Ishikawa (cell line): ENCODE measurements at regions not wholly inside any gene's neighbourhood (a gene's known extent, or its start where the extent isn't known, plus 50 kb on each side); places are given as distances from the start of the nearest gene placed in this dataset.

Experiments
- CEBPB ChIP-seq: IDR thresholded peaks from 2 replicates; pipeline ENCODE4 v1.6.1; 2012
- EGR1 ChIP-seq: IDR thresholded peaks from 2 replicates; pipeline ENCODE4 v1.6.1; 2012
- EP300 ChIP-seq: IDR thresholded peaks from 2 replicates; pipeline ENCODE4 v1.6.1; 2012; ENCODE audit warnings: borderline replicate concordance
- FOXM1 ChIP-seq: IDR thresholded peaks from 2 replicates; pipeline ENCODE4 v1.6.1; 2012; ENCODE audit warnings: low read depth, borderline replicate concordance
- NFIC ChIP-seq: IDR thresholded peaks from 2 replicates; pipeline ENCODE4 v1.6.1; 2012
- RAD21 ChIP-seq: IDR thresholded peaks from 2 replicates; pipeline ENCODE4 v1.6.1; 2012; ENCODE audit warnings: low read depth
- TAF1 ChIP-seq: IDR thresholded peaks from 2 replicates; pipeline ENCODE4 v1.6.1; 2012; ENCODE audit warnings: low read depth, mild to moderate bottlenecking
- TCF12 ChIP-seq: IDR thresholded peaks from 2 replicates; pipeline ENCODE4 v1.6.1; 2012; ENCODE audit warnings: low read depth
- YY1 ChIP-seq: IDR thresholded peaks from 2 replicates; pipeline ENCODE4 v1.6.1; 2012; ENCODE audit warnings: low read depth
- TF ChIP-seq, protein P1 (sequence below): IDR thresholded peaks from 2 replicates; pipeline ENCODE4 v1.6.1; 2012
- TF ChIP-seq, protein P2 (sequence below): IDR thresholded peaks from 2 replicates; pipeline ENCODE4 v1.6.1; 2012; ENCODE audit warnings: low read depth, mild to moderate bottlenecking

DNA sequence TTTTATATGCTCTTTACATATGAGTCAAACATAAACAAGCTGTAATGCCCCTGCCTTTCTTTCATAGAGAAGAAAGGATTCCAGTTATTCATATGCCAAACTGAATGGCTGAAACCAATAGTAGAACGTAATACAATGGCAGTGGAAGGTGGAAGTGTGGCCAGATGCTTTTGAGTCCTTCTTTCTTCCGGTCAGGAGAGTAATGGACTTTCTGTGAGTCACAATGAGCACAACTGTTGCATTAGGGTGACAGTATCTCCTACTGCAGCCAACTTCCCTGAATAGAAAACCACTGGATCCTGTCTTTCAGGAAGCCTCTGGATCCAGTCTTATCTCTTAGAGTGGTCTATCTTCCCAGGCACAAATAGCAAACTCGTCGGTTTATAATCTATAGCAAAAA is 855.2 kb downstream of the MAT2B start:
- TF ChIP-seq EP300 (no peak), RAD21 (no peak), CEBPB (no peak), TAF1 (no peak), NFIC (no peak), YY1 (no peak), TCF12 (no peak), FOXM1 (no peak), EGR1 (no peak)
- TF ChIP-seq, protein P1, sequence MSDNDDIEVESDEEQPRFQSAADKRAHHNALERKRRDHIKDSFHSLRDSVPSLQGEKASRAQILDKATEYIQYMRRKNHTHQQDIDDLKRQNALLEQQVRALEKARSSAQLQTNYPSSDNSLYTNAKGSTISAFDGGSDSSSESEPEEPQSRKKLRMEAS, result no peak
- TF ChIP-seq, protein P2, sequence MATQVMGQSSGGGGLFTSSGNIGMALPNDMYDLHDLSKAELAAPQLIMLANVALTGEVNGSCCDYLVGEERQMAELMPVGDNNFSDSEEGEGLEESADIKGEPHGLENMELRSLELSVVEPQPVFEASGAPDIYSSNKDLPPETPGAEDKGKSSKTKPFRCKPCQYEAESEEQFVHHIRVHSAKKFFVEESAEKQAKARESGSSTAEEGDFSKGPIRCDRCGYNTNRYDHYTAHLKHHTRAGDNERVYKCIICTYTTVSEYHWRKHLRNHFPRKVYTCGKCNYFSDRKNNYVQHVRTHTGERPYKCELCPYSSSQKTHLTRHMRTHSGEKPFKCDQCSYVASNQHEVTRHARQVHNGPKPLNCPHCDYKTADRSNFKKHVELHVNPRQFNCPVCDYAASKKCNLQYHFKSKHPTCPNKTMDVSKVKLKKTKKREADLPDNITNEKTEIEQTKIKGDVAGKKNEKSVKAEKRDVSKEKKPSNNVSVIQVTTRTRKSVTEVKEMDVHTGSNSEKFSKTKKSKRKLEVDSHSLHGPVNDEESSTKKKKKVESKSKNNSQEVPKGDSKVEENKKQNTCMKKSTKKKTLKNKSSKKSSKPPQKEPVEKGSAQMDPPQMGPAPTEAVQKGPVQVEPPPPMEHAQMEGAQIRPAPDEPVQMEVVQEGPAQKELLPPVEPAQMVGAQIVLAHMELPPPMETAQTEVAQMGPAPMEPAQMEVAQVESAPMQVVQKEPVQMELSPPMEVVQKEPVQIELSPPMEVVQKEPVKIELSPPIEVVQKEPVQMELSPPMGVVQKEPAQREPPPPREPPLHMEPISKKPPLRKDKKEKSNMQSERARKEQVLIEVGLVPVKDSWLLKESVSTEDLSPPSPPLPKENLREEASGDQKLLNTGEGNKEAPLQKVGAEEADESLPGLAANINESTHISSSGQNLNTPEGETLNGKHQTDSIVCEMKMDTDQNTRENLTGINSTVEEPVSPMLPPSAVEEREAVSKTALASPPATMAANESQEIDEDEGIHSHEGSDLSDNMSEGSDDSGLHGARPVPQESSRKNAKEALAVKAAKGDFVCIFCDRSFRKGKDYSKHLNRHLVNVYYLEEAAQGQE, result no peak
